OCI-LY7 (cell line): ENCODE measurements at regions not wholly inside any gene's neighbourhood (a gene's known extent, or its start where the extent isn't known, plus 50 kb on each side); places are given as distances from the start of the nearest gene placed in this dataset.

ENCODE experiments used
- CTCF ChIP-seq: fragments of 200-600 bp; sonication (generic); conservative IDR thresholded peaks from 2 replicates; pipeline ENCODE4 v1.5.1; 2014; ENCODE audit warnings: mild to moderate bottlenecking, antibody characterized with exemption, low read length, moderate library complexity, mixed read lengths
- EZH2phosphoT487 ChIP-seq: fragments of 200-600 bp; sonication (generic); IDR thresholded peaks from 2 replicates; pipeline ENCODE4 v1.6.1; 2018; ENCODE audit warnings: low read depth, borderline replicate concordance, mild to moderate bottlenecking, mixed run types, antibody characterized with exemption, low read length, moderate library complexity, mixed read lengths

GRCh38 chr2:223169830-223170605, 118.0 kb downstream of the KCNE4 start:
- TF ChIP-seq CTCF (no peak), EZH2phosphoT487 (no peak)
